GM18499 (cell line): ENCODE measurements at regions not wholly inside any gene's neighbourhood (a gene's known extent, or its start where the extent isn't known, plus 50 kb on each side); places are given as distances from the start of the nearest gene placed in this dataset.
"Not testable (repeated sequence)": the region's sequence is repeated elsewhere in the genome, so short reads cannot be mapped to it uniquely, and the experiment has no call there.

Experiments
- ATAC-seq: cut with Tn5 transposase; IDR thresholded peaks from one replicate; pipeline ENCODE4 v1.9.1; 2021; ENCODE audit warnings: moderate number of reproducible peaks; ENCODE audit not compliant: insufficient read depth, unreplicated experiment

GRCh38 chr5:37983463-37983862 lies 143.6 kb upstream of the GDNF start:
- ATAC-seq, result no peak

GRCh38 chr5:37979559-37979958 lies 139.7 kb upstream of the GDNF start:
- ATAC-seq, result no peak

GRCh38 chr5:37975531-37975930 lies 135.7 kb upstream of the GDNF start:
- no peak for ATAC-seq

GRCh38 chr5:37971483-37972024 lies 131.7 kb upstream of the GDNF start:
- no peak for ATAC-seq

- no peak for ATAC-seq
These were observed 127.0 kb upstream of the GDNF start for GRCh38 chr5:37966871-37967270.

GRCh38 chr5:37966291-37966690 lies 126.5 kb upstream of the GDNF start:
- no peak for ATAC-seq

- ATAC-seq, result no peak
These were observed 122.5 kb upstream of the GDNF start for GRCh38 chr5:37962389-37962788.

GRCh38 chr5:37957218-37957617 lies 117.4 kb upstream of the GDNF start:
- no peak for ATAC-seq

- ATAC-seq, result no peak
These were observed 115.9 kb upstream of the GDNF start for GRCh38 chr5:37955748-37956147.

GRCh38 chr5:37954561-37954960 lies 114.7 kb upstream of the GDNF start:
- no peak for ATAC-seq

GRCh38 chr5:37951946-37952721 lies 112.3 kb upstream of the GDNF start:
- no peak for ATAC-seq

- ATAC-seq, result no peak
These were observed 110.6 kb upstream of the GDNF start for GRCh38 chr5:37950436-37950835.

GRCh38 chr5:37945446-37945845 lies 105.6 kb upstream of the GDNF start:
- no peak for ATAC-seq

GRCh38 chr5:37943136-37943535 lies 103.3 kb upstream of the GDNF start:
- not testable (repeated sequence) for ATAC-seq

- no peak for ATAC-seq
These were observed 101.2 kb upstream of the GDNF start for GRCh38 chr5:37940931-37941623.

- ATAC-seq, result no peak
These were observed 99.0 kb upstream of the GDNF start for GRCh38 chr5:37938861-37939260.

- no peak for ATAC-seq
These were observed 98.4 kb upstream of the GDNF start for GRCh38 chr5:37938076-37938852.

GRCh38 chr5:37936091-37936490 lies 96.2 kb upstream of the GDNF start:
- ATAC-seq, result no peak

- no peak for ATAC-seq
These were observed 93.7 kb upstream of the GDNF start for GRCh38 chr5:37933576-37933975.

- ATAC-seq, result no peak
These were observed 92.6 kb upstream of the GDNF start for GRCh38 chr5:37932450-37932849.

- ATAC-seq, result no peak
These were observed 91.7 kb upstream of the GDNF start for GRCh38 chr5:37931541-37931940.
